Inflammatory macrophage (primary cell): ENCODE measurements at regions not wholly inside any gene's neighbourhood (a gene's known extent, or its start where the extent isn't known, plus 50 kb on each side); places are given as distances from the start of the nearest gene placed in this dataset.

Experiments
- DNase-seq, 2 donors: peaks; one replicate each; pipeline ENCODE4 v3.0.0-alpha.2; 2020 to 2022

DNA sequence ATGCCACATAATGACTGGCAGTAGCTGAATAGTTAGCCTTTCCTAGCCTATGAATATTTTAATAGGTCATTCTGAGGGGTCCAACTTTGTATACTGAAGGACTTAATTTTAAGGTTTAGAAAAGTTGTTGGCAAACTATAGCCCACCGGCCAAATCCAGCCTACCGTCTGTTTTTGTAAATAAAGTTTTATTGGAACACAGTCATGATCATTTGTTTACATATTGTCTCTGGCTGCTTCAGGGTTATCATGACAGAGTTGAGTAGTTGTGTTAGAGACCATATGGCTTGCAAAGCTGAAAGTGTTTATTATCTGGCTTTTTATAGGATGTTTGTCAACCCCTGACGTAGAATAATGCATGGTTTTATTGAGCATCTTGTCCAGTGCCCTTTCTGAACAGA, 73.4 kb downstream of the NTMT2 start:
- DNase-seq = no peak

DNA sequence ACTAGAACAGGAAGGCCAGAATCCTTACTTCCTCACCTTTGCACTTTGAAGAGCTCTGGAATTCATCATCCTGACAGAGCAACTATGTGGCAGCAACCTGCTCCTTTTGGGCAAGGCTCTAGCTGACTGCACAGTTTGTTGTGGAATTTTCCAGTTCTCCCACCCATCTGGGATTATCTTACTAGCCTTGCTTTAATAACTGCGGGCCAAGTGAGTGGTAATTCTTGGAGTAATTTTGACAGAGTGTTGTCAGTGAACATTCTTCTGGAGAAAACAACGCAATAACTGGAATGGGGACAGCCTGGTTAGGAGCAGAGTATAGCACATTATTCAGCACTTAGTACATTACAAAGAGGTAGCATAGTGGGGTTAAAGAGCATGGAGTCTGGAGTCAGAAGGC, 75.3 kb downstream of the NTMT2 start:
- DNase-seq = no peak

DNA sequence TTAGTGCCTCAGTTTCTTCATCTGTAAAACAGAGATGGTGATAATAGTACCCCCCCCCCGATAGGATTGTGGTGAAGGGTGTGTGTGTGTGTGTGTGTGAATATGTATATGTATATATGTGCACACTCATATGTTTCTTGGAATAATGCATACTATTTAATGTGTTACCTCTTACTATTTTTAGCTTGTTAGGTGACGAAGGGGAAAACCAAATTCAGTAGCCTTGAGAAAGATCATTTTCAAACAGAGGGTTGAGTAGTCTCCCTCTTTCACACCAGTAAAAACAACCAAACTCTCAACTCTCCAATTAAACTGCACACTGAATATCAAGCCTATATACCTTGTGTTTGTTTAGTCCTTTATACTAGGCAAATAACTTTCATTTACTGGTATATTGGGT, 75.7 kb downstream of the NTMT2 start:
- no peak for DNase-seq

DNA sequence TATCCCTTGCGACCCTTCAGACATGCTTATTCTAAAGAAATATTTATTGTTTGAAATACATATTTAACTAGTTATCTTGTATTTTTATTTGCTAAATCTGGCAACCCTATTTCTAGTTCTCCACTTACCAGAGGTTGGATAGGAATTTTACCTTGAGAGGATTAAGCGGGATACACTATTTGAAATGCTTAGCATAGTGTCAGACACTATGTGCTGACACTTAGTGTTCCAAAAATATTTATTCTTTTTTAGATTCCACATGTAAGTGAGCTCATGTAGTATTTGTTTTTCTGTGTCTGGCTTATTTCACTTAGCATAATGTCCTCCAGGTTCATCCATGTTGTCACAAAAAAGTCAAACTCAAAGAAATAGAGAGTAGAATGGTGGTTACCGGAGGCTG, 78.7 kb downstream of the NTMT2 start:
- no peak for DNase-seq

DNA sequence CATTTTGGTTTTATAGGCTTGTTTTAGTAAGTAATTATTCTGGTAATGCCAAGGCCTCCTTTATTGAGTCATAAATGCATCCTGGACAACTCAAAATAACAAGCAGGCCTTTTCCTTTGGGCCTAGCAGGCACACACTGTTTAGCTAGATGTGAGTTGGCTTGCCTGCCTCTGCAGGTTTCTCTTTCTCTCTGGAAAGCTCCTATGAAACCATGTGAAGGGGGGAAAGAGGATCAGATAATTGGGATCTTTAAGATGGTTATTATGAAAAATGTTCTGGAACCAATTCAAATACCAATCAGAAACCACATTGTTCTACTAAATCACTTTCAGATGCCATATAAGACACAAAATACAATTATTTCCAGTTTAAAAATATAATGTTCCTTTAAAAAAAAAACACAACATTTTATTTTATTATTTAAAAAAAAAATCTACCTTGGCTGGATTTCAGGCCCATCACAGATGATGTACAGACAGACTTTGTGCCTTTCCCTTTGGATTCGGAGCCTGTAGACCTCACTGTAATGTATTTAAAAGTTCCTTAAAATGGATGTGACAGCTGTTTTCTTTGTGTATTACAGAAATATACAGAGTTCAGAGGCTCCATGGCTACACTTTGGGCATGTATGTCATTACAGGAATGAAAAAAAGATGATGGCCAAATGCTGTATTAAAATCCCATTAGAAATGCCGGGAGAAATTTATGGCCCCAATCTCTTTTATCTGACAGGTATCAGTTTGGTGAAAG, 80.2 kb downstream of the NTMT2 start:
- DNase-seq = no peak

DNA sequence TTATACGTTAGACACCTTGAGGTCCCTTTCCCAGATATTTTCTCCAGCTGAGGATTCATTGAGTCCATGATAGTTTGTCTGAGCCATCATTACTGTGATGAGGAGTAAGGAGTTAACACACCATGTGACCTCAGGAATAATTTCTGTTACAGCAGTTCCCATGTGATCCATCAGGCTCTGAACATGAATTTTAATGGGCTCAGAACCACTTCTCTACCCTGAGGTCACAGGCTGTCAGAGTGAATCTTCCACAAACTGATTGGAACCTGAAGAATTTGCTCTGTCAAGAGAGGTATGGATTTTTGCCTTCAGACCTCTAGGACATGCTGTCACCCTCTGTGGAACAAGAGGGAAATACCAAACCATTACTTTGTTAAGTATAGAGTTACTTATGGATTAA, 81.0 kb downstream of the NTMT2 start:
- no peak for DNase-seq

DNA sequence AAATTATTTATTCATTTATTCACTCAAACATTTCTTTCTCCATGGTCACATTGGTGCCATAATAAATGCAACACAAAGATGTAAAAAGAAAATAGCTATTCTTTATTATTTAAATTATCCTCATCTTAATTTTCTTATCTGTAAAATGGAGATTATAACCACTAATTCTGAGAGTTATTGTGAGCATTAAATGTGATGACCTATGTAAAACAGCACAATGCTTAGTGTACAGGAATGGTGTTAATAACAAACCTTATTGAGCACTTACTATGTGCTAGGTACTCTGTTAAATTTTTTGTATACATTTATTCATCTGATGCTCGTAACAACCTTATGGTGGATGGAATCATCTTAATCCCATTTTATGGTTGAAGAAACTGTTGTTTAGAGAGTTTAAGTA, 84.6 kb downstream of the NTMT2 start:
- DNase-seq = no peak

DNA sequence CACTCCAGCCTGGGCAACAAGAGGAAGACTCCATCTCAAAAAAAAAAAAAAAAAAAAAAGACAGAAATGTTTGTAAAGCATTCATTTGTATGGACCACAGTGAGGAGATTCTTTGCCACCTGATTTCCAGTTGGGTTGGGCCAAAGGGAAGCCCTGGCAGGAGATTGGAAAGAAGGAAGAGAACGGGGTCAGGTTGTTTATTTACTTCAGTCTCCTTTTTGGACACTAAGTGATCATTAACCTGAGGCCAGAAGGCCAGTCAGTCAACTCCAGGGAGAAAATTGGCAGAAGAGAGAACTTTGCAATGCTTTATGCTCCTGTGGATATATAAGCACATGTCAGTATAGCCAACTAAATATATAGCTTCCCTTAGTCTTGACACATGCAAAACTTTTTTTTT, 85.9 kb downstream of the NTMT2 start:
- DNase-seq = no peak

DNA sequence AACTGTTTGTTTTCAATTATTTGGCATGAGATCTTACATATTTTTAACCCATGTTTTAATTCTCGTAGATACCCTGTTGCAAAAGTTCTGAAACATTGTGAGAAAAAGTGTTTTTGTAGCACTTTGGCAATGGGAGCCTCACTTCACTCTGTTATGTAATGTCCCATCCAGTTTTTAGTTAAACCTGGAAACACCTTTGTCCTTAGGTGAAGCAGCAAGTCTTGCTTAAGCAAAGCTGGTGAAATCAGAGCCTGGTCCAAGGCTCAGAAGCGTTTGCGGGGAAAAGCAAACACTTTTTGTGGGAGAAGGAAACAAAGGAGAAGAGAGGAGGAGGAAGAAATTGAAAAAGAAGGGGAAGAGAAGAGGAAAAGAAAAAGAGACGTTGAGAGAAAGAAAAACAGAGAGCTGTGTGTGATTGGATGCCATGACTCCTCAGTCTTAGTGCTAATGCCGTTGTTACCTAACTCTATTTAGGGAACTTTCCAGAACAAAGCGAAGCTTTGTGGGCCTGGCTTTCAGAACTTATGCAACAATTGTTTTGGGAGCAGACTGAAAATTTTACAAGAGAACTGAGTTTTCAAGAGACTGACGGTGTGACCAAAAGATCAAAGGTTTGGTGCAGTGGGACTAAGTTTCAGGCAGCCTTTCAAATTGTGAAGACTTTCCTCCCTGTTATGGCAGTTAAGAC, 93.1 kb downstream of the NTMT2 start:
- DNase-seq = no peak

DNA sequence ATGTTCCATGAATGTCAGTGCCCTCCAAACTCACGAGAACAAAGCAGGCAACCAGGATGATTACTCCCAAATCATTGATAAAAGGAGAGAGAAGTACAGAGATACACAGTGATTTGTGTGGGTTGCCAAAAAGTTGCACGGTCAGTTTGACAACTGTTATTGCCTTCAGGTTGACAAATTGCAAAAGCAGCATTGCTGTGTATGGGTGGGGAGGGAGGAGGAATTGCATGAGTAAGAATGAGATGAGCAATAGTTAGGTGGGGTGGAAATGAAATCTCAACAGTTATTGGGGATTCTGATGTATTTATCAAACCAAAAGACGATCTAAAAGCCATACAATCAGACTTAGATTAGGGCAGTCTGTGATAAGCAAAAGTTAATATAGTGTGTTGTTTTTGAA, 93.7 kb downstream of the NTMT2 start:
- no peak for DNase-seq

DNA sequence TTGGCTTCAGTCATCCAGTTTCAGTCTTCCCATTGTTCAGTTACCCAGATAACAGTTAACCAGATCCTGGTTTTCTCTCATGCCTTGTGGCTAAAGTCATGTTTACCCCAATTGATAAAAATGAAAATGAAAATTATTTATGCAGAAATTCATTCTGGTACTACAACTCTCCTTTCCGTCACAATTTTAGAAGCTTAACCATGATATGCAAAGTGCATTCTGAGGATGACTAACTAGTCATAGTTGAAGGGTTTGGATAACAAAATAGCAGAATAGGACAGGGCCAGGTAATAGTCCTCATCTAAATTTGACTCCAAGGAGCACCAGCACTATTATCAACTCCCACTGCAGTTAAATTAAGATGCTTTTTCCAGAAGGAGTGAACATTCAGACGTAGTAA, 94.7 kb downstream of the NTMT2 start:
- DNase-seq = no peak

DNA sequence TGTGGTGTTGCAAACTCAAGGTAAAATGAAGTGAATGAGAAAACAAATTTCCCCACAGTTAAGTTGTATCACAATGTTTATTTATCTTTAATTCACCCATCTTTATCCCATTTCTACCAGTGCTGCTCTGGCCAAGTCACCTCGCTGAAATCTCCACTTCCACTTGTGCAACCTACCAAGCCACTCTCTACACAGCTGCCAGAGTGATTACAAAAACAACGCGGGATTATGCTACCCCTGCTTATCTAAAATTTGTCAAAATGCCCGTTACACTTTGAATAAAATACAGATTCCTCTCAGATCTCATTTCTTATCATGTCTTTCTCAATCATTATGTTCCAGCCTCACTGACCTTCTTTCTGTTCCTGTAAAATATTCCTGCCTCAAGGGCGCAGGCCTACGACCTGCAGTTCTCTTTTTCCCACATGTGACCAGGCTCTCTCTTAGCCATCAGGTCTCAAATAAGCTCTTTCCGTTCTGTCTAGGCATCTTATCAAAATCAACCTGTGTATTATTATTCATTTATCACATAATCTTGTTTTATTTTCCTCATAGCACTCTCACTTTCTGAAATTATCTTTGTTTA, 95.6 kb downstream of the NTMT2 start:
- no peak for DNase-seq

DNA sequence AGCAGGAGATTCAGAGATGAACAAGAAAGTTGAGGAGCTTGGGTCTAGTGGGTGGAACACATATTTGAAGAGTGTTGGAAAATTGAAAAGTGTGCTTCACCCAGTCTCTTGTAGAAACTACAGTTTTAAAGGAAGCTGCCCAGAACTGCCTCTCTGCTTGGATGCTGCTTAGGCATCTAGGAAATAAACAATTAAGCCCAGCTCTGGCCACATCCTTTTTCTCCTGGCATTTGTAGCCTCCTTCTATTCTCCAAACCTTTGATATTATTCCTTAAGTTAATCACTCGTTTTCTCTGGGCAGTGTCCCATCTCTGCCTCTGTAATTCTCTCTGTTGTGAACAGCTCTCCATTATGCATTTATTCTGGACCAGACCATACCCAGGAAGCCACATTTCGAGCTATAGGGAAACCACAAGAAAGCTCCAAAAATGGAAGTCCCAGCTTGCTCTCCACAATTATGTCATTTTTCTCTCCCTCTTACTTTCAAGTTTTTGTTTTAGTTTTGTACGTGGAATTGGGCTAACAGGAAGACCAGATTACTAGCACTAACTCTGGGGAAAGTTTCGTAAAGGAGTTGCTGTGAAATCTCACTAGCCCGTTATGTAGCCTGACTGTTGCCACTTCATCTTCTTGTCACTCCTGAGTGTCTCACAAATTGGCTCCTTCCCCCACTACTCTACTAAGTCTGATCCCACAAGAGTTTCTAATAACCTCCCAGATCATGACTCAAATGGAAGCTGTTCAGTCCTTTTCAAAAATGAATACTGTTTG, 102.2 kb downstream of the NTMT2 start:
- DNase-seq = no peak

DNA sequence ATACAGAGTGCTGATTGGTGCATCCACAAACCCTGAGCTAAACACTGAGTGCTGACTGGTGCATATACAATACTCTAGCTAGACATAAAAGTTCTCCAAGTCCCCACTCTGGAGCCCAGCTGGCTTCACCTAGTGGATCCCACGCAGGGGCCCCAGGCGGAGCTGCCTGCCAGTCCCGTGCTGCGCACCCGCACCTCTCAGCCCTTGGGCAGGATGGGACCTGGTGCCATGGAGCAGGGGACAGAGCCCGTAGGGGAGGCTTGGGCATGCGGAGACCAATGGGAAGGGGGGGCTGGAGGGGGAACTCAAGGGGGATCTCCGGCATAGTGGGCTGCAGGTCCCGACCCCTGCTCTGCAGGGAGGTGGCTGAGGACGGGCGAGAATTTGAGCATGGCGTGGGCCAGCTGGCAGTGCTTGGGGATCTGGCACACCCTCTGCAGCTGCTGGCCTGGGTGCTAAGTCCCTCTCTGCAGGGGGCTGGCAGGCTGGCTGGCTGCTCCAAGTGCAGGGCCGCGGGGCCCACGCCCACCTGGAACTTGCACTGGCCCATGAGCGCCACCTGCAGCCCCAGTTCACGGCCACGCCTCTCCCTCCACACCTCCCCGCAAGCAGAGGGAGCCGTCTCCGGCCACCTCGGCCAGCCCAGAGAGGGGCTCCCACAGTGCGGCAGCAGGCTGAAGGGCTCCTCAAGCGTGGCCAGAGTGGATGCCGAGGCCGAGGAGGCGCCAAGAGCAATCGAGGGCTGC, 104.9 kb downstream of the NTMT2 start:
- DNase-seq = no peak

DNA sequence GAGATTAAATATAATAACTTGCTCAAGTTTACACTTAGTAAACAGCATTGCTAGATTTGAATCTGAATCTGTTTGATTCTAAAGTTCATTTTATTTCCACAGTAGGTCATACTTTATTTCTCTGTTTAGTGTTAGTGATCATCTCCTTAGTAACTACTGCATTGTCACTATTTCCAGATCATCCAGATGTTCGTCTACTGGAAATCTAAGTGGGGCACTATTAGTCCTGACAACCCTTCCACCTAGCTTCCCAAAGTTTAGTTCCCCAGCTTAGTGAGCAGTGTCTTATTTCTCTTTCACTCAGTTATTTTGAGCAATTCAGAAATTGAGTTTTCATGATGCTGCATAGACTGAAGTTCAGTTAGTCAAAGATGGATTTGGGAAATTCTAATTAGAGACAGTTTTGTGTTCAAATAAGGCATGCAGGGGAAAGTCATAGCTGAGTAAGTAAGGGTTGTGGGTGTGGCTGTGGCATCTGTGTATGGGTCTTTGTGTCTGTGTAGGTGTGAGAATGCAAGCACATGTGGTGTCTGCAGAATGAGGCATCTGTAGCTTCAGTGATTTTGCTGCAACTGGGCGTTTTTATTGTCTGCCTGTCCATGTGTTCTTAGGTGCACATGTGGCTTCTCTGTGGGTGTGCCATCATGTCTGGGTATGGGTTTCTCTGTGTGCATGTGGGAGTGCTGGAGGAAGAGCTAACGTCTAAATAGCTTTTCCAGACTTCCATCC, 107.3 kb downstream of the NTMT2 start:
- no peak for DNase-seq

DNA sequence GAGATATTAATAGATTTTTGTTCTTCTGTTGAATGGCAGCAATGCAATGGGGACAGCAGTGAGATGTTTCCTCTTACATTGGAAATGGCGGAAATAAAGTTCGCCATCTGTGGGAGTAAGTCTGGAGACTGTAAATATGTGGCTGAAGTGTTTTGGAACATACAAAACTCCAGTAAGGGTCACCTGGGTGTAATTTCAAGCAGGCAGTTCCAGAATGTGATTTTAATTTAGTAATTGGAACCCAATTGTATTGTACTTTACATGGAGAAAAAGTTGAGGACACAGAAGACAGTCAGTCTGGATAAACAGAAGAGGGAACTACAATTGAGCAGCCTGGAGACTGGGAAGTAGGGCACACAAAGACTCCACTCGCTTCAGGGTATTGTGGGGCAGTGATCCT, 108.6 kb downstream of the NTMT2 start:
- DNase-seq = no peak

DNA sequence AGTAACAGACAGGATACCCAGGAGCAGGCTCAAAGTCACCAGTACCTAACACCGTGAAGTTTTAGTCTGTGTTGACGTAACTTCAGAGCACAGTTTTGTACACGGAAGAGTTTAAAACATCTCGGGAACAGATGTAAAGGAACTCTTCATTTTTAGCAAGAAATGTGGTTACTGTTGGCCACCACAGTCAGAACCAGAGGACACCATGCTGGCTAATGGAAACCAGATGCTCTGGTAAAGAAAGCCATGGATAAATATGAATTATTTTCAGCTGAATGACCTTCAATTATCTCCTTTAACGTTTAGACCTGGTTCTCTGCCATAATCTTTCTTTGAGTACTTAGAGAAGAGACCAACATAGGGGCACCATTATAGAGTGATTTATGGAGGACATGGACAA, 115.9 kb downstream of the NTMT2 start:
- no peak for DNase-seq

DNA sequence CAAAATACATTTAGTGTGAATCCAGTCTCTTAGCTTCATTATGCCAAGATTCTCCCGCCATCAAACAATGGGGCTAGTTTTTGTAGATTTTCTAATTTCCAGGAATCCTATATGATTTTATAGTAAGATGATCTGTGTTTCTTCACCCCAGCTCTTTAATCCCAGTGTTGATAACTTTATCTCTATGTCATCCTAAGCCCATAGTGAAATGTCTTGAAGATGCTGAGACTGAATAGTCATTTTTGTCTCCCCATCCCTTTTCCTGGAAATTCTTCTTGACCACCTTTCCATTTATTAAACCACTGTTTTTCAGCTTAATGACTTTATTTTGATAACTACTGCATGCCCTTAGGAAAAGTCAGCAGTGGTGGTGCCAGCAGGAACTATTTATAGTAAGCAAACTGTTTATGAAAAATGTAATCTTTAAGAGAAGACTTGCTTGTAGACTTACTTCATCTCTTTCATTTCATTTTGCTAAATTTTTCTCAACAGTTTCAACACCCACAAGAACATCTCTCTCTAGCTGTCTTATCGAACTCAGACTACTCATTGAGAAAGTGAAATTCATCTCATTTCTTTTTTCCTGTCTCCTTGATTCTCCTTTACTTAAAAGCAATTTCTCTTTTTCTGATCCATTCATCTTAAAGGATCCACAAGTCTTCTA, 116.6 kb downstream of the NTMT2 start:
- no peak for DNase-seq

DNA sequence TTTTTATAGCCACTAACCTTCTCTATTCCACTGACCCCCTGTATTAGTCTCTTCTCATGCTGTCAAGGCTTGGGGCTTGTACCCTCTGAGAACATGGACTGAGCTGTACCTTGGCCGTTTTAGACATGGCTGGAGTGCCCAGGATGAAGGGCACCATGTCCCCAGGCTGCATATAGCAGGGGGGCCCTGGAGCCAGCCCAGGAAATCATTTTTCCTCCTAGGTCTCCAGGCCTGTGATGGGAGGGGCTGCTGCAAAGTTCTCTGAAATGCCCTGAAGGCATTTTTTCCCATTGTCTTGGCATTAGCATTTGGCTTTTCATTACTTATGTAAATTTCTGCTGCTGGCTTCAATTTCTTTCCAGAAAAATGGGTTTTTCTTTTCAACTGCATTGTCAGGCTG, 119.5 kb downstream of the NTMT2 start:
- no peak for DNase-seq

DNA sequence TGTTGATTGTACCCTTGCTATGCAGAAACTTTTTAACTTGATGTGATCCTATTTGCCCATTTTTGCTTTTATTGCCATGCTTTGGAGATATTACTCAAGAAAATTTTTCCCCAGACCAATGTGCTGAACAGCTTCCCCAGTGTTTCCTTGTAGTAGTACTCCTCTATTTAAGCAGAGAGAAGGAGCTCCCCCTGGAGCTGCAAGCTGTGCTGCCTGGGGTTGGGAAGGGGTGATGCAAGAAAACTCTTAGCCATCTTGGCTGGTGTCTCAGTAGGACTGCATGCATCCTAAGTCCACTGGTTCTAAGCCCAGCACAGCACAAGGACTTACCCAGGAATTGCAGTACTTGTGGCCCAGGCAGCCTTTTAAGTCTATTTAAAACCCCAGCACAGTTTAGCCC, 121.6 kb downstream of the NTMT2 start:
- no peak for DNase-seq

DNA sequence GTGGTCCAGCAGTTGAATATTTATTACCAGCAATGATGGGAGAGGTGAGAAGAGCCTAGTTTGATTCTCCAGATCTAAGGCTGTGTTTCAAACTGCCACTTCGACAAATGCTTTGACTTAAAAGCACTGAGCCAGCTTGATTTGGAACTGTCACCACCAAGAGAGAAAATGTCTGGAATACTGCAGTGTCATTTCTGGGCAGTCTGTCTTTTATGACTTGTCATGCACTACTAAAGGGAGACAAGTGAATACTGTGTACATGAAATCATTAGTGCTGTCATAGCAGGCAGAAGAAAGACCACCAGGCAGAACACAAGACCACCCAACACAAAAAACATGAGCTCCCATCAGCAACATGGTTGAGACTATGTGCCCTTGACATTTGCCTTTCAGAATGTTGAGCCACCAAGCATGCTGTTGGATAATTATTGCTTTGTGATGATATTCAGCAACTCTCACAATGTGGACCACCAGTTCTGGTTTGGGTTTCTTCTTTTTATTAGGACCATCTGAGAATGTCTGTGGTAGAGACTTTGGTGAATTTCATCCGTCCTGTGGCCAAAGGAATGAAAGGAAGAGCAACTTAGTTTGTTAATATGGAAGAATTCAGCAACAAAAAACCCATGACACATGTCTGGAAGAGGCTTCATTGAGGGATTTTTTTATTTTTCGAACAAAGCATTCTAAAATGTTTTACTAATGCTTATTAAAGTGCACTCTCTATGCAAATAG, 125.8 kb downstream of the NTMT2 start:
- DNase-seq = no peak
